ENCODE measurements at regions not wholly inside any gene's neighbourhood (a gene's known extent, or its start where the extent isn't known, plus 50 kb on each side); places are given as distances from the start of the nearest gene placed in this dataset.

DNA sequence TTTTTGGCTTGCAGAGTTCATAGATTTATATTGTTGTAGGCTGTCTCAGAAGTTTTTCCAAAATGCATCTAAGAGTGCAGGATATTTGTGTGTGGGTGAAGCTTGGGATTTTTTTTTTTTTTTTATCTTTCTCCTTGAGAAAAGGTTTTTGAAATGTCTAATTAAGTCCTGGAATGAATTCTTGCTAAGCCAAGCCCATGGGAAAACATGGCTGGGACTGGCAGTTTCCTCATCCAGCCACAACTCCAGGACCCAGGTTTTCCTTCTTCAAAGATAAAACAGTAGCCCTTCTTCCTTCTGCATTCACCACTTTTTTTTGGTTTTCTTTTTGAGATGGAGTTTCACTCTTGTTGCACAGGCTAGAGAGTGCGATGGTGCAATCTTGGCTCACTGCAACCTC lies 242.5 kb upstream of the JAG1 start:
- no peak for DNase-seq (ENCODE audit: extremely low read depth, low read depth, low spot score)

GRCh38 chr20:10917826-10918225 lies 244.0 kb upstream of the JAG1 start:
- DNase-seq (ENCODE audit: extremely low read depth, low read depth, low spot score), result no peak

DNA sequence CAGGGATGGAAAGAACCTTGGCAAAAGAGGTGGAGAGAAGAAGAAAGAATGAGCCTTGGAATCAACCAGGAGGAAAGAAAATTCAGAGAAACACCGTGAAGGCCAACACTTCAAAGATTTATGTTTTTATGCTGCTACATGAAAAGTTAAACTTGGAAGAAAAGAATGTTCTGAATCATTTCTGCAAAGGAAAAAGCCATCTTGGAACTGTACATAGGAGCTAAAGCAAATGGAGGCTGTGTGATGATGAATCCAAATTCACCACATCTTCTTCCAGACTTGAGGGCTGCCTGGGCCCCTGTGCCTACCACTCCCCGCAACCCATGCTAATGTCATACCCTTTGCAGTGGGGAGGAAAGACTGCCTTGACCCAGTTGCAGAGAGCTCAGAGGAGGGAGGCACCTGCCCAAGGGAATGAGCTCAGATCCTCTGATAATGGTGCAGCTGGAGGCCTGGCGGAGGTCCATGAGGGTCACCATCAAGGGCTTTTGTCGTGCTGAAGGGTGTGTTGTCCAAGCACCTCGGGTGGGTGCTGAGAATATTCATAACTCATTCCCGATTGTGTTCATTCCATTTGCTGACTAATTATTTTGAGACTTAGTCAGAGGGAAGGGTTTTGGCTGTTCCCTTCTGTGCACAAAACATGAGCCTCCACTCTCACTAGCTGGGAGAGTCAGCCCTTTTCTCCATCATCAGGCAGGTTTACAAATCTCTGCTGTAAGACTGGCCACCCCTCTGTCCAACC lies 245.8 kb upstream of the JAG1 start:
- no peak for DNase-seq (ENCODE audit: extremely low read depth, low read depth, low spot score)

DNA sequence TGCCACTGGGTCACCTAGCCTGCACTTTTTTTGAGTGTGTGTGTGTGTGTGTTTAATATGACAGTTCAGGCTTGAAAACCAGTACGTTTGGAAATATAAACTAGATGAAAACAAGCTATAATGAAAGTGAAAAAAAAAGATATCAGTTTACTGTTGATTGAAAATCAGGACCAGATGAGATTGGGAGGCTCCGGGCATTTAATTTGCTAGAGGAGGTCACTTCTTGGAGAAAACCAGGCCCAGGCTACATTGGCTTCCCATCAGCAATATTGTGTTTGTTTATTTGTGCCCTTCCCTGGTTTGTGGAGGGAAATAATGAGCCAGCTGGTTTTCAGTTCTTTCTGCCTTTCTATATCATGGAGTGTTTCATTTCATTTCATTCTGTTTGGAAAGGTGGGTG lies 246.6 kb upstream of the JAG1 start:
- DNase-seq (ENCODE audit: extremely low read depth, low read depth, low spot score), result no peak

DNA sequence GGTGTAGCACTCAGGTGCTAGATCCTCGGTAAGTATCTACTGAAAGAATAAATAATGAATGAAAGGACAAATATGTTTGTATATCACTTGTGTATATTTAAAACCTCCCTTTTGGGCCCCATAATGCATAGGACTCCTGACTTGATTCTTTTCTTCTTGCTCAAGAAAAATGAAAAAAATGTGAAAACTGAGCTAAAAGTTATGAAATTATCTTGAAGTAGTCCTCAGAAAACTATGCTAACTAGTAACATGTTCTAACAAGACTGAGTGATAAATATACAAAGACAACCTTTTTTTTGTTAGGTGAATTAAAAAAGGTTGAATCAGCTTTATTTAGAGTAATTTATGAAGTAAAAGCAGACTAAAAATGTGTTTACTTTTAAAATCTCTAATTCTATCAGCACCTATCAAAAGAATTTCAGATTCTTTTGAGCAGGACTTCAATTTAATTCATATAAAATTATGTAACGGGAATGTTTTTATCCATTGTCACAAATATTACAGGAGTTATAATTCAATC lies 247.8 kb upstream of the JAG1 start:
- DNase-seq (ENCODE audit: extremely low read depth, low read depth, low spot score), result no peak

GRCh38 chr20:10922506-10922905 lies 248.7 kb upstream of the JAG1 start:
- DNase-seq (ENCODE audit: extremely low read depth, low read depth, low spot score), result no peak

DNA sequence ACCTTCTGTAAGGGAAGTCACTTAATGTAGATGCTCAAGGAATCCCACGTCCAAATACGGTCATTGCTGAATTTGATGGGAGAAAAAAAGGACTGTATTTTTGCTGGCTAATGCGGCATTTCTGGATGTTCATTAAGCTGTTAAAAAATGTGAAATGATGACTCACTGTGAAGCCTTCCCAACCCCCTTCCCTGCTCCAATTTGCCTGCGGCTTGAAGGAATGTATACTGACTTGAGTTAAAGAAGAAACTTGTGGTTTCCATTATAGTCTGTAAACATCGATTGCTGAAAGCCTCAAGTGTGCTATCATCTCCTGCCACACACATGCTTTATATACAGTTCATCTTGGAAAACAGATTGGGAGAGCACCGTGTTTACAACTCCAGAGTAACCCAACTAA lies 249.1 kb upstream of the JAG1 start:
- no peak for DNase-seq (ENCODE audit: extremely low read depth, low read depth, low spot score)

DNA sequence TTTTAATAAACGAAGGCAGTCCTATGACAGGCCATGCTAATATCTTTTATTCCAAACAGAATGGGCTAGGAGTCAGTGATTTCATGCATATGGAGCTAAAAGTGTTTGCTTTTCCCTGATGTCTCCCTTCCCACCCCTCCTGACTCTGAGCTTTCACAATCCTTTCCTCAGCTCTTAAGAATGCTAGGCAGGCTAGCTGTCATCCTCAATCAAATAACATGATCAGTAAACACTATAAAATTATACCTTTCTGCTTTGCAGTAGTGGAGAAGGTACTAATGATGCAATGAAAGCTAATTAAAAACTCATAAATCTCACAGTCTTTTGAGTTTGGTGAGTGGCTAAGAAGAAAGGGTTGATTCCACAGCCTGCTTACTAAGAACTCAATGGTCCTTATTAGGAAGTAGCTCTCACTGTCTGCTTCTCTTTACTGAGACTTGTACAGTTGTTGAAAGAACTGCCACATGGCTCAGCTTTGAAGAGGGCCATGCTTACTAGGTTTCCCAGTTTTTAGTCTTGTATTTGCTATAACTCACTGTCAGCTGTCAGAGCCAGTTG lies 250.9 kb upstream of the JAG1 start:
- DNase-seq (ENCODE audit: extremely low read depth, low read depth, low spot score), result no peak

GRCh38 chr20:10925767-10926166 lies 252.0 kb upstream of the JAG1 start:
- DNase-seq (ENCODE audit: extremely low read depth, low read depth, low spot score), result peak; percentile 69

DNA sequence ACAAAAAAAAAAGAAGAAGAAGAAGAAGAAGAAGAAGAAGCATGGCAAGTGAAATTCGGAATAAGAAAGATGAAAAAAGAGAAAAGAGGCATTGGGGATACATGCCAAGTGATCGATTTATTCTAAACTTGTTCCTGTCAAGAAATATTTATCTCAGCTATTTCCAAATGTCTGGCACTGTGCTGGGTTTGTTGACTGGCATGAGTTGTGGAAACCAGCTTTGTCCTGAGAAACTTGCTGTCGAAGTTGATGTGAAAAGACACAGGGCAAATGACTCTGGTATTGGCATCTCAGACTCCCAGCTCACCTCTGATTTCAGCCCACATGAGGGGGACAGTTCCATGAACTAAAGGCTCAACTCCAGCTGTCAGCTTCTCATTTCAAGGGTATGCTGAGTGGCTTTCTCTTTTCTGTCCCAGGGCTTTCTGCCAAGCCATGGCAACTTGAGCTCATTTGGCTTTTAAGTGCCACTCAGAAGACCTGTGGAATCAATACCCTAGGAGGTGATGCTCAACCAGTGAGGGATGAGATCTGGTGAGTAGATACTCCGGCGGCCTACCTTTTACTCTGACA lies 253.3 kb upstream of the JAG1 start:
- no peak for DNase-seq (ENCODE audit: extremely low read depth, low read depth, low spot score)

DNA sequence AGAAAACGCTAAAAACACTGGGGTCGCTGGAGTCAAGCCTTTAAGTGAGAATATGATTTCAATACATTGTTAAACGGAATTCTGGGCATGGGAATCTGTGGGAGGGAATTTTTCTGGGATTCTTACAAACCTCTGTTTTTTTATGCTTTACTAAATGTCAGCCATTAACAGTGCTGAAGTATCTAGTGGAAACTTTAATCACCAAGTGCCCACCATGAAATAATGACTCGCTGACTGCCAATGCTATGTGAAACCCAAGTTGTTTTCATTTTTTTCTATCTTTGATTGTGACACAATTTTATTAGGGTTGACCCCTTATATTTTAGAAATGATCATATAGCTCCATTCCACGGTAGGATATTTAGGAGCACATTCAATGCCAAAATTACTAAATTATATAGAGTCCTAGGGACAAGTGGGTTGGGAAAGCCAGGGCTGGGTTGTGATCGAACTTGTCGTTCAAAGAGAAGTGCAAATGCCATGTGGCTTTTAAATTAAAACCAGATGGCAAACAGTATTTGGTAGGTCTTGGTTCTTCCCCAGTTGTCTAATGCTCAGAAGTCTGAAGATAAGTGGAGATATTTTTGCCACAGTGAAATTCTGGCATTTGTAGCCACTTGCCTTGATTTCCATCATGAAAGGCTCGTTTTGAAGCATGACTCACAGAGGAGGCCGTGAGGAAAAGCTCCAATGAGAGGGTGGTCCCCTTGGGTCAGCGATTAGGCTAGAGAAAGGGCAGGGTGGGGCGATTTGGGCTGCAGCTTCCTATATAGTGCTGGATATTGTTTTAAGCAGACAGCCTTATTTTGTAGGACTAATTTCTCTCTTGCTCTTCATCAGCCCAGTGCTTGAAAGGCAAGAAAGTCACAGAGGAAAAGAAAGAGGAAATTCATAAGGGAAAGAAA lies 254.4 kb upstream of the JAG1 start:
- DNase-seq (ENCODE audit: extremely low read depth, low read depth, low spot score), result no peak

GRCh38 chr20:10928841-10929421 lies 255.1 kb upstream of the JAG1 start:
- DNase-seq (ENCODE audit: extremely low read depth, low read depth, low spot score), result no peak

GRCh38 chr20:10935658-10936402 lies 262.0 kb upstream of the JAG1 start:
- no peak for DNase-seq (ENCODE audit: extremely low read depth, low read depth, low spot score)

GRCh38 chr20:10936786-10937185 lies 263.0 kb upstream of the JAG1 start:
- DNase-seq (ENCODE audit: extremely low read depth, low read depth, low spot score), result no peak

DNA sequence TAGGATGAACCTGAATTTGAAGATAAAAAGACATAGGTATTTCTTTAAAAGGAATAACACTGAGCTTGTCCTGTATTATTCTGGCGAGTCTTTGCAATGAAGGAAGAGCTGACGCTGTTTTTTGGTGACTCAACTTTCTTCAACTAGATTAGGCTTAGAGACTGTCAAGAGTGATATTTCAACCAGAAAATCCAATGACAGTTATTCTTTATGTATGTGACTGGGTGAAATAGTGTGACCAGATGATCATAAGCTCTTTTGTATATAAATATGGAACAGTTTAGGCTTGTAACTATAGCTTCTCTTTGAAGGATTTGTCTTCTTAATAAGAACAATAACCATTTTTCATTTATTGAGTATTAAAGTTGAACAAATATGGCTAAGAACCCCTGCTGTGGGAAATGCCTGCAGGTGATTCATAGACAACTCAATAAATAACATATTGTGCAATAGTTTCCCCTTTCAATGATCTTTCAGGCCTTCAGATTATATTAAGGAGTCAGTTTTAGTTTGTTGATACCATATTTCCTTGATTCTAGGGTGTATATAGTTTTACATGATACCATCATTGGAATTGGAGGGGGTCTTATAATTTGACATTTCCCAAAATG lies 265.6 kb upstream of the JAG1 start:
- DNase-seq (ENCODE audit: extremely low read depth, low read depth, low spot score), result no peak

DNA sequence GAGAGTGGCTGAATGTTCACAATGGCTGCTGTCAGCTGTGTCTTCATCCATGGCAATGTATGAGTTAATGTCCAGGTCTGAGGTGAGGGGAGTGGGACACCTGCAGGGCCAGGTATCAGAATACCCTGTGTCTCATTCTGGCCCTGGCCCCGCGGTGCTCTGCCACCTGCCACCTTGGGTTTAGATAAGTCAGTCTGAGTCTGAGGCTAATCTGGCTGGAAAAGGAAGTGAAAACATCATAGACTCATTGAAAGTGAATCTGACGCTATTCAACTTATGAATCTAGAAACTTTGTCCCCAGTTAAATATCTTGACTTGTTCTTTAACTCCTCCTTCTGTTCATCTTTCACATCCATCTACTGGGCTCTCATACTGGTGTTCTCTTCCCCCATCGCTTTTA lies 267.1 kb upstream of the JAG1 start:
- DNase-seq (ENCODE audit: extremely low read depth, low read depth, low spot score), result no peak

DNA sequence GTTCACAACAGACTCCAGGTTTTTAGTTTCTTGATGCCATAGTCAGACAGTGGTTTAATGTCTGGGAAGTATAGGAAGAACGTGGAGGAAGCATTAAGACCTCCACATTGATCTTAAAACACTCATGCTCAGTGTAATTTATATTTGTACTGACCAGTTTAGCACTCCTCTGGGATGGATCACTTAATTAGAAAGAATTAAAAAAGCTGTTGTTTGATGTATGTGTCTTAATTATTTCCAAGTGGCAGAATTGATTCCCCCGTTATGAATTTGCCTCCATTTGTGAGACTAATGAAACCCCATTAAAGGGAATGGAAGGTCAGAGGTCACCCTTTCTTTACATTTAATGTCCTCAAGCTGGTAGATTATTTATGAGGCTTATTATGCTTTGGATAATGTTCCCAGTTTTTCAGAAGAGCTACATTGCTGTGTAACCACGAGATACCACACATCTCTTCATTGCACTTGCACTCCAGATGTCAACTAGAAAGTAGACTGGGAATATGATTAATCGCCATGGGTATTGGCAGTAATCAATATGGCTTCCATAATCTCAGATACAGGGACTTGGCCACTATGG lies 270.0 kb upstream of the JAG1 start:
- no peak for DNase-seq (ENCODE audit: extremely low read depth, low read depth, low spot score)

DNA sequence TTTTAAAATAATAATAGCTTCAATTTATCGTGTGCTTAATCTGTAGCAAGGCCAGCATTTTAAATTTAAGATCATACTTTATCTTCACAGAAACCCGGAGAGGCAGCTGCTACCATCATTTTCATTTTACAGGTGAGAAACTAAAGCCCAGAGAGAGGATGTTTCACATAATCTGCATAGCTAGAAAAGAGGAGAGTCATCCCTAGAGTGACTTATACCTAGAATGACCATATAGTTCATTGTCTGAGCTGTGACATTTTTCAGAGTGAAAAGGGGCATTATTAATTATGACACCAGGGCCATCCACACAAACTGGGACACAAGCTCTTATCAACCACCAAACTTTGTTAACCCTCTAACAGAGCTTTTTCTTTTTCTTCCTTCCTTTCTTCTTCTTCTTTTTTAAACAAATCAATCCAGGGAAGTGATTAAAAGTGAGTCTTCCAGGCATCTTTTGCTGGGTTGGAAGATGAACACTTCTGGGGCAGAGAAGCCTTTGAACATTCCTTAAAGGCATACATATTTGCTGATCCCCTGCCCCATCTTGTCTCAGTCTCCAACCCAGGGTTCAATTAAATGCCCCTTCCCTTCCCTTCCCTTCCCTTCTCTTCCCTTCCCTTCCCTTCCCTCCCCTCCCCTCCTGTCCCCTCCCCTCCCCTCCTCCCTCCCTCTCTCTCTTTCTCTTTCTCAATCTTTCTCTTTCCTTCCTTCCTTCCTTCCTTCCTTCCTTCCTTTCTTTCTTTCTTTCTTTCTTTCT lies 272.5 kb upstream of the JAG1 start:
- DNase-seq (ENCODE audit: extremely low read depth, low read depth, low spot score), result no peak

DNA sequence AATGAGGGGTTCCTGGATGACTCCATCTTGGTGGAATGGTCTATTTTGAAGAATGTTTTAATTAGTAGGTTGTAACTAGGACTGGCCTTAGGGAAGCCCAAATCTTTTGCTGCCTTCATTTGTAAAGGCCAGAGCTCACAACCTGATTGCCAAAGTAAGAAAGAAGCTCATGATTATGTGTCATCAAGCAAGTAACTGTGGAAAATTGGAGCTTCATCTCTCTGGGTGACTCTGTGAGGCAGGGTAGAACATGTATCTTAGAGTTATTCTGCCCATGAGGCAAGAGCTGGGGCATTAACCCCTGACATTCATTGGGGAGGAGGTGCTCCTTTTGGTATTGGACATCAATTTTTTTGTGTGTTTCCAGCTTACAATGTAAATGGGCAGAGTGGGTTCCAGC lies 273.9 kb upstream of the JAG1 start:
- no peak for DNase-seq (ENCODE audit: extremely low read depth, low read depth, low spot score)
